ENCODE measurements at regions not wholly inside any gene's neighbourhood (a gene's known extent, or its start where the extent isn't known, plus 50 kb on each side); places are given as distances from the start of the nearest gene placed in this dataset.
"Not testable (repeated sequence)": the region's sequence is repeated elsewhere in the genome, so short reads cannot be mapped to it uniquely, and the experiment has no call there.

DNA sequence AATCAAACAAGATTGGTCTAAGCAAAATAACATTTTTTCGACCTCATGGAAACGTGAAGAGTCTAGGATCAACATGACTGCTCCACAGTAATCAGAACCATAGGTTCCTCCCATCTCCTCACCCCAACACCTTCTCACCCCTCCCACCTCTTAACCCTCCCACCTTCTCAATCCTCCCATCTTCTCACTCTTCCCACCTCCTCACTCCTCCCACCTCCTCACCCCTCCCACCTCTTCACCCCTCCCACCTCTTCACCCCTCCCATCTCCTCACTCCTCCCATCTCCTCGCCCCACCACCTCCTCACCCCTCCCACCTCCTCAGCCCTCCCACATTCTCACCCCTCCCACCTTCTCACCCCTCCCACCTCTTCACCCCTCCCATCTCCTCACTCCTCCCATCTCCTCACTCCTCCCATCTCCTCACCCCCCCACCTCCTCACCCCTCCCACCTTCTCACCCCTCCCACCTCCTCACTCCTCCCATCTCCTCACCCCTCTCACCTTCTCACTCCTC is 567.4 kb downstream of the C6orf118 start:
- H3K27me3 ChIP-seq: no peaks in the 10 kb centered on the region
- TF ChIP-seq EZH2phosphoT487 (IDR thresholded peaks at IDR 0.05; ENCODE audit: low read depth, severe bottlenecking, unreplicated experiment): no peak
- no peak for TF ChIP-seq EZH2 (IDR thresholded peaks at IDR 0.05; ENCODE audit: borderline replicate concordance)
- no peak for TF ChIP-seq CTCF (IDR thresholded peaks at IDR 0.05; ENCODE audit: poor library complexity)
- H3K27ac ChIP-seq: no peak overlapping the region
- WGBS (ENCODE audit: low lambda C conversion rate, missing lambda C conversion rate): 89% methylated on average over 2 of the region's 3 CpGs
- no peaks in the 10 kb centered on the region for H3K9me3 ChIP-seq (ENCODE audit: low read depth)
- no peaks in the 10 kb centered on the region for H3K36me3 ChIP-seq (replicated peaks; ENCODE audit: insufficient read depth, low read depth)
- H3K4me1 ChIP-seq (ENCODE audit: insufficient read depth): no peaks in the 10 kb centered on the region
- DNase-seq (ENCODE audit: low spot score): no peak
- H4K20me1 ChIP-seq (ENCODE audit: insufficient read depth, poor library complexity, severe bottlenecking): no peaks in the 10 kb centered on the region
- H2AFZ ChIP-seq: no peak overlapping the region
- no peak overlapping the region for H3K4me2 ChIP-seq
- H3K9me2 ChIP-seq (replicated peaks; ENCODE audit: insufficient read depth): no peaks in the 10 kb centered on the region
- no peak overlapping the region for H3K4me3 ChIP-seq
- H3K79me2 ChIP-seq: no peaks in the 10 kb centered on the region

- H3K4me3 ChIP-seq; H2AFZ ChIP-seq; H3K9me2 ChIP-seq (replicated peaks; ENCODE audit: insufficient read depth); H3K27ac ChIP-seq; H3K9me3 ChIP-seq (ENCODE audit: low read depth); H4K20me1 ChIP-seq (ENCODE audit: insufficient read depth, poor library complexity, severe bottlenecking); H3K4me2 ChIP-seq; H3K36me3 ChIP-seq (replicated peaks; ENCODE audit: insufficient read depth, low read depth); H3K27me3 ChIP-seq; DNase-seq (ENCODE audit: low spot score); H3K4me1 ChIP-seq (ENCODE audit: insufficient read depth); H3K79me2 ChIP-seq: not testable (repeated sequence)
- WGBS (ENCODE audit: low lambda C conversion rate, missing lambda C conversion rate): 98% methylated on average over 6 of the region's 25 CpGs
Measured at GRCh38 chr6:164736090-164736489, 573.3 kb downstream of the C6orf118 start.

- H3K9me3 ChIP-seq (ENCODE audit: low read depth): no peaks in the 10 kb centered on the region
- H3K36me3 ChIP-seq (replicated peaks; ENCODE audit: insufficient read depth, low read depth): no peaks in the 10 kb centered on the region
- WGBS (ENCODE audit: low lambda C conversion rate, missing lambda C conversion rate): 59% methylated on average over 4 of the region's 4 CpGs
- no peaks in the 10 kb centered on the region for H3K79me2 ChIP-seq
- TF ChIP-seq CTCF (IDR thresholded peaks at IDR 0.05; ENCODE audit: poor library complexity): no peak
- no peak for TF ChIP-seq EZH2 (IDR thresholded peaks at IDR 0.05; ENCODE audit: borderline replicate concordance)
- no peak for TF ChIP-seq EZH2phosphoT487 (IDR thresholded peaks at IDR 0.05; ENCODE audit: low read depth, severe bottlenecking, unreplicated experiment)
- H3K4me3 ChIP-seq: no peak overlapping the region
- no peak for DNase-seq (ENCODE audit: low spot score)
- no peaks in the 10 kb centered on the region for H3K9me2 ChIP-seq (replicated peaks; ENCODE audit: insufficient read depth)
- H3K27me3 ChIP-seq: no peaks in the 10 kb centered on the region
- H3K4me1 ChIP-seq (ENCODE audit: insufficient read depth): no peaks in the 10 kb centered on the region
- no peak overlapping the region for H3K4me2 ChIP-seq
- no peaks in the 10 kb centered on the region for H4K20me1 ChIP-seq (ENCODE audit: insufficient read depth, poor library complexity, severe bottlenecking)
- no peak overlapping the region for H3K27ac ChIP-seq
- no peak overlapping the region for H2AFZ ChIP-seq
Measured at GRCh38 chr6:164731539-164731938, 577.9 kb downstream of the C6orf118 start.

DNA sequence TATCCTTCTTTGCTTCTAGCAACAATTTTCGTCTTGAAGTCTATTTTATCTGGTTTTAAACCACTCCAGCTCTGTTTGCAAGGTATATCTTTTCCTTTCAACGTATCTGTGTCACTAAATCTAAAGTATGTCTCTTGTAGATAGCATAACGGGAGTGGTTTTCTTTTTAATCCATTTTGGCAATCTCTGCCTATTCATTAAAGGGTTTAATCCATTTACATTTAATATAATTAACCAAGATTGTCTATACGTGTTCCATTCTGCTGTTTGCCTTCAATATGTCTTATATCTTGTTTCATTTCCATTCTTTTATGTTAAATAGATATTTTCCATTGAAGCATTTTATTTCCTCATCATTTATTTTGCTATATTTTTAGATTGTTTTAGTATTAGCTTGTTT is 587.9 kb downstream of the C6orf118 start:
- H3K27me3 ChIP-seq: no peaks in the 10 kb centered on the region
- H3K4me2 ChIP-seq: no peak overlapping the region
- 64% methylated on average over 4 of the region's 4 CpGs for WGBS (ENCODE audit: low lambda C conversion rate, missing lambda C conversion rate)
- no peaks in the 10 kb centered on the region for H4K20me1 ChIP-seq (ENCODE audit: insufficient read depth, poor library complexity, severe bottlenecking)
- TF ChIP-seq CTCF (IDR thresholded peaks at IDR 0.05; ENCODE audit: poor library complexity): no peak
- TF ChIP-seq EZH2 (IDR thresholded peaks at IDR 0.05; ENCODE audit: borderline replicate concordance): no peak
- TF ChIP-seq EZH2phosphoT487 (IDR thresholded peaks at IDR 0.05; ENCODE audit: low read depth, severe bottlenecking, unreplicated experiment): no peak
- no peaks in the 10 kb centered on the region for H3K4me1 ChIP-seq (ENCODE audit: insufficient read depth)
- H3K4me3 ChIP-seq: no peak overlapping the region
- no peaks in the 10 kb centered on the region for H3K36me3 ChIP-seq (replicated peaks; ENCODE audit: insufficient read depth, low read depth)
- DNase-seq (ENCODE audit: low spot score): no peak
- H3K79me2 ChIP-seq: no peaks in the 10 kb centered on the region
- H3K9me2 ChIP-seq (replicated peaks; ENCODE audit: insufficient read depth): no peaks in the 10 kb centered on the region
- H3K27ac ChIP-seq: no peak overlapping the region
- no peak overlapping the region for H2AFZ ChIP-seq
- H3K9me3 ChIP-seq (ENCODE audit: low read depth): no peaks in the 10 kb centered on the region
